Endothelial cell of umbilical vein (primary cell): ENCODE measurements at regions not wholly inside any gene's neighbourhood (a gene's known extent, or its start where the extent isn't known, plus 50 kb on each side); places are given as distances from the start of the nearest gene placed in this dataset.

ENCODE experiments used
- BruUV-seq: library from RNA; stranded (reverse); fragments of 400-500 nt; replicated peaks from 2 replicates; lab custom pipeline; 2021; lab: Mats Ljungman, UMichigan
- CTCF ChIA-PET: fragments of 300-600, 350-600 bp; sonication (Branson Sonifier 250); formaldehyde crosslinking; loops from one replicate; lab custom pipeline; 2021; ENCODE audit warnings: antibody characterized with exemption, inconsistent platforms; lab: Charles Lee
- POLR2A ChIA-PET: fragments of 300-600, 350-600 bp; sonication (Branson Sonifier 250); formaldehyde crosslinking; loops from one replicate; lab custom pipeline; 2021; ENCODE audit warnings: antibody characterized with exemption, inconsistent platforms; lab: Charles Lee
- DNase-seq: peaks from one replicate; pipeline ENCODE4 v3.0.0-alpha.2; 2011; ENCODE audit warnings: low read depth, low spot score
- FAIRE-seq: peaks from 2 replicates; lab custom pipeline; 2011; peaks lifted over from hg19 to GRCh38; lab: Jason Lieb, UNC
- H2AFZ ChIP-seq: 2 replicates; pipeline ENCODE4 v1.6.0; 2012; ENCODE audit warnings: low read depth, low read length, control low read depth, inconsistent platforms
- H3K27ac ChIP-seq: 2 replicates; pipeline ENCODE4 v1.5.1; 2011; ENCODE audit warnings: low read depth, mild to moderate bottlenecking, control low read depth, low read length, moderate library complexity; ENCODE audit not compliant: insufficient read depth
- H3K27me3 ChIP-seq, 2 experiments: 2 replicates each; pipeline versions ENCODE4 v1.6.0 to v1.6.1; 2011; ENCODE audit warnings: low read length in 2 of 2, mixed read lengths in 1 of 2; ENCODE audit not compliant: control insufficient read depth in 2 of 2, insufficient read depth in 2 of 2
- H3K36me3 ChIP-seq, 2 experiments: 2 replicates in 1 of 2; 3 replicates in 1 of 2; pipeline ENCODE4 v1.5.1; 2011; ENCODE audit warnings: low read length in 2 of 2, mild to moderate bottlenecking in 1 of 2, moderate library complexity in 1 of 2; ENCODE audit not compliant: control insufficient read depth in 2 of 2, insufficient read depth in 2 of 2; ENCODE audit errors: extremely low read depth in 1 of 2
- H3K4me1 ChIP-seq: 3 replicates; pipeline ENCODE4 v1.5.1; 2011; ENCODE audit warnings: mild to moderate bottlenecking, low read length; ENCODE audit not compliant: control insufficient read depth, insufficient read depth; ENCODE audit errors: extremely low read depth
- H3K4me2 ChIP-seq: 2 replicates; pipeline ENCODE4 v1.6.1; 2011; ENCODE audit warnings: low read length, control low read depth, mixed read lengths; ENCODE audit not compliant: insufficient read depth
- H3K4me3 ChIP-seq, 3 experiments: fragments of 200-600 bp in 1 of 3; sonication (generic), shearing (Covaris generic) in 1 of 3; replicated peaks in 1 of 3; 2 replicates each; pipeline ENCODE4 v1.5.1; 2011 to 2016; ENCODE audit warnings: control low read depth in 3 of 3, low read length in 3 of 3, mild to moderate bottlenecking in 2 of 3, inconsistent platforms in 1 of 3, low read depth in 1 of 3, moderate library complexity in 1 of 3; ENCODE audit not compliant: insufficient read depth in 1 of 3
- H3K79me2 ChIP-seq: 2 replicates; pipeline ENCODE4 v1.6.0; 2012; ENCODE audit warnings: low read length, inconsistent platforms; ENCODE audit not compliant: control insufficient read depth, insufficient read depth
- H3K9ac ChIP-seq: replicated peaks from 2 replicates; pipeline ENCODE3; 2011; ENCODE audit warnings: low read length, control low read depth; ENCODE audit not compliant: insufficient read depth; ENCODE audit errors: extremely low read depth
- H3K9me1 ChIP-seq: replicated peaks from 3 replicates; pipeline ENCODE4 v1.6.0; 2011; ENCODE audit warnings: mild to moderate bottlenecking, low read length; ENCODE audit not compliant: control insufficient read depth, insufficient read depth; ENCODE audit errors: extremely low read depth
- H3K9me3 ChIP-seq: replicated peaks from 2 replicates; pipeline ENCODE4 v1.5.1; 2012; ENCODE audit warnings: low read length, inconsistent platforms; ENCODE audit not compliant: control insufficient read depth, insufficient read depth
- H4K20me1 ChIP-seq: replicated peaks from 2 replicates; pipeline ENCODE3; 2011; ENCODE audit warnings: mild to moderate bottlenecking, low read length; ENCODE audit not compliant: control insufficient read depth, insufficient read depth; ENCODE audit errors: extremely low read depth
- CTCF ChIP-seq, 2 donors: IDR thresholded peaks; 1 replicate in 1 of 2; 2 replicates in 1 of 2; pipeline ENCODE4 v1.5.1; 2011; ENCODE audit warnings: low read length in 2 of 2, mild to moderate bottlenecking in 2 of 2, moderate library complexity in 2 of 2, control low read depth in 1 of 2, inconsistent platforms in 1 of 2, low read depth in 1 of 2; ENCODE audit not compliant: insufficient read depth in 1 of 2; ENCODE audit errors: extremely low read depth in 1 of 2
- EZH2 ChIP-seq: IDR thresholded peaks from 2 replicates; pipeline ENCODE4 v1.6.1; 2012; ENCODE audit warnings: borderline replicate concordance, low read depth, mild to moderate bottlenecking, moderate library complexity, low read length, inconsistent platforms; ENCODE audit not compliant: severe bottlenecking
- FOS ChIP-seq: IDR thresholded peaks from 2 replicates; pipeline ENCODE4 v1.6.1; 2011; ENCODE audit warnings: mild to moderate bottlenecking, low read length, moderate library complexity, borderline replicate concordance; ENCODE audit not compliant: insufficient read depth
- GATA2 ChIP-seq: IDR thresholded peaks from 2 replicates; pipeline ENCODE4 v1.7.0; 2011; ENCODE audit warnings: low read depth, mild to moderate bottlenecking, moderate library complexity, mixed read lengths, low read length; ENCODE audit not compliant: insufficient read length, insufficient read depth
- JUN ChIP-seq: IDR thresholded peaks from 2 replicates; pipeline ENCODE4 v1.6.1; 2011; ENCODE audit warnings: borderline replicate concordance, low read depth; ENCODE audit not compliant: insufficient read length, insufficient read depth
- MAX ChIP-seq: IDR thresholded peaks from 2 replicates; pipeline ENCODE4 v1.6.1; 2011; ENCODE audit not compliant: insufficient read depth, insufficient read length
- MYC ChIP-seq: IDR thresholded peaks from one replicate; pipeline ENCODE4 v1.6.1; 2011; ENCODE audit warnings: mild to moderate bottlenecking, low read depth, low read length
- POLR2A ChIP-seq: IDR thresholded peaks from 2 replicates; pipeline ENCODE4 v1.6.1; 2012; ENCODE audit warnings: low read depth, mild to moderate bottlenecking, control low read depth, low read length
- POLR2AphosphoS5 ChIP-seq: IDR thresholded peaks from 2 replicates; pipeline ENCODE4 v1.6.1; 2012; ENCODE audit warnings: low read depth, mild to moderate bottlenecking, control low read depth, low read length, moderate library complexity; ENCODE audit not compliant: insufficient read depth
- dilution Hi-C: fragments of 300-500 bp; cut with MboI; formaldehyde crosslinking; loops from one replicate; pipeline ENCODE4 v1.15.0; 2019; ENCODE audit warnings: low sequenced_read_pairs; ENCODE audit not compliant: extremely low pct_ligation_motif_present
- intact Hi-C: fragments of 100-400 bp; cut with micrococcal nuclease; formaldehyde crosslinking; loops from one replicate; pipeline ENCODE4 v1.10.0; 2022

- no TSS peak for BruUV-seq
Measured at GRCh38 chr6:50936277-50936681, 117.6 kb downstream of the TFAP2B start.

GRCh38 chr6:50939931-50940330 lies 121.3 kb downstream of the TFAP2B start:
- FAIRE-seq (no peak), DNase-seq (no peak)
- no peaks in the 10 kb centered on the region for H3K9me3 ChIP-seq
- no peaks in the 10 kb centered on the region for H3K9me1 ChIP-seq
- no peak overlapping the region for H3K4me2 ChIP-seq
- ChIA-PET POLR2A (no interaction called here), CTCF (no interaction called here)
- intact Hi-C loops: no loop called here
- H4K20me1 ChIP-seq: no peaks in the 10 kb centered on the region
- TF ChIP-seq MAX: no peak
- no peak for TF ChIP-seq POLR2AphosphoS5
- TF ChIP-seq CTCF (IDR thresholded peaks at IDR 0.05; ENCODE audit: extremely low read depth in 1 of 2, insufficient read depth in 1 of 2, low read depth in 1 of 2, low read length in 2 of 2): no peak
- no peak for TF ChIP-seq MYC
- H3K4me3 ChIP-seq: no peak overlapping the region
- no peak overlapping the region for H3K9ac ChIP-seq
- no peaks in the 10 kb centered on the region for H3K27me3 ChIP-seq
- no peak overlapping the region for H2AFZ ChIP-seq
- no peak overlapping the region for H3K27ac ChIP-seq
- no peaks in the 10 kb centered on the region for H3K4me1 ChIP-seq
- H3K36me3 ChIP-seq: no peaks in the 10 kb centered on the region
- H3K79me2 ChIP-seq: no peaks in the 10 kb centered on the region
- dilution Hi-C loops: no loop called here
- BruUV-seq: no TSS peak

More at GRCh38 chr6:50936277-50936681, 117.6 kb downstream of the TFAP2B start:
- DNase-seq: peak; percentile 9
- Histone ChIP-seq H3K27ac (no peak overlapping the region), H3K4me3 (no peak overlapping the region), H3K4me1 (no peaks in the 10 kb centered on the region), H3K9me1 (no peaks in the 10 kb centered on the region), H2AFZ (peak overlapping the region; percentile 1), H3K79me2 (no peaks in the 10 kb centered on the region), H4K20me1 (no peaks in the 10 kb centered on the region), H3K4me2 (no peak overlapping the region), H3K9ac (no peak overlapping the region), H3K36me3 (no peaks in the 10 kb centered on the region), H3K9me3 (no peaks in the 10 kb centered on the region), H3K27me3 (no peaks in the 10 kb centered on the region)
- TF ChIP-seq GATA2: no peak
- TF ChIP-seq POLR2AphosphoS5: no peak
- no peak for TF ChIP-seq FOS
- no peak for TF ChIP-seq JUN
- TF ChIP-seq EZH2: no peak
- TF ChIP-seq MYC: no peak
- TF ChIP-seq POLR2A: no peak
- TF ChIP-seq MAX: no peak
- no peak for FAIRE-seq
- ChIA-PET CTCF (no interaction called here), POLR2A (no interaction called here)
- intact Hi-C loops (no loop called here), dilution Hi-C loops (no loop called here)
